GM13977 (cell line): ENCODE measurements at regions not wholly inside any gene's neighbourhood (a gene's known extent, or its start where the extent isn't known, plus 50 kb on each side); places are given as distances from the start of the nearest gene placed in this dataset.

Source experiments
- DNase-seq: peaks from one replicate; pipeline ENCODE4 v3.0.0; 2012; ENCODE audit warnings: low spot score
- CTCF ChIP-seq: IDR thresholded peaks from 2 replicates; pipeline ENCODE4 v1.5.1; 2012; ENCODE audit warnings: mild to moderate bottlenecking, control low read depth; ENCODE audit not compliant: insufficient read depth; ENCODE audit errors: extremely low read depth, missing control alignments
- in situ Hi-C: fragments of 300-500 bp; cut with MboI; formaldehyde crosslinking; loops from one replicate; pipeline ENCODE4 v1.12.0; 2022; ENCODE audit warnings: low sequenced_read_pairs, low pct_unique_long_range_greater_than_20kb, mixed read lengths, inconsistent platforms; ENCODE audit not compliant: unreplicated experiment

- DNase-seq, result no peak
- in situ Hi-C loops, result no loop called here
- no peak for TF ChIP-seq CTCF
Observed at GRCh38 chr4:136246876-136247275, 1285.4 kb downstream of the PCDH18 start.

- DNase-seq, result no peak
- in situ Hi-C loops, result no loop called here
- no peak for TF ChIP-seq CTCF
Observed at GRCh38 chr4:136241221-136241986, 1290.9 kb downstream of the PCDH18 start.

GRCh38 chr4:136227315-136227714 is 1305.0 kb downstream of the PCDH18 start:
- no peak for TF ChIP-seq CTCF
- DNase-seq, result no peak
- in situ Hi-C loops, result no loop called here

GRCh38 chr4:136219592-136220125 is 1312.6 kb downstream of the PCDH18 start:
- no peak for DNase-seq
- TF ChIP-seq CTCF, result no peak
- in situ Hi-C loops, result no loop called here

- in situ Hi-C loops, result no loop called here
- no peak for DNase-seq
- TF ChIP-seq CTCF, result no peak
Observed at GRCh38 chr4:136203199-136203598, 1329.1 kb downstream of the PCDH18 start.

- DNase-seq, result no peak
- in situ Hi-C loops, result no loop called here
- no peak for TF ChIP-seq CTCF
Observed at GRCh38 chr4:136198358-136198757, 1333.9 kb downstream of the PCDH18 start.

GRCh38 chr4:136194962-136195361 is 1337.3 kb downstream of the PCDH18 start:
- in situ Hi-C loops, result no loop called here
- no peak for TF ChIP-seq CTCF
- no peak for DNase-seq
